ENCODE measurements at regions not wholly inside any gene's neighbourhood (a gene's known extent, or its start where the extent isn't known, plus 50 kb on each side); places are given as distances from the start of the nearest gene placed in this dataset.

- ChIA-PET CTCF (no interaction called here), RAD21 (ENCODE audit: low non-redundant PET in 1 of 2, low total read pairs in 2 of 2, uncharacterized antibody in 2 of 2, unreplicated experiment in 2 of 2) (no interaction called here), POLR2A (no interaction called here)
- no peak overlapping the region for H3K4me2 ChIP-seq (ENCODE audit: low read length)
- no peak overlapping the region for H3K4me3 ChIP-seq (replicated peaks in 1 of 2; ENCODE audit: low read depth in 1 of 2, low read length in 2 of 2)
- H3K4me1 ChIP-seq (ENCODE audit: control insufficient read depth in 1 of 2, insufficient read depth in 2 of 2, low read length in 2 of 2) = no peaks in the 10 kb centered on the region
- H3K27ac ChIP-seq (ENCODE audit: low read depth, low read length) = no peak overlapping the region
- no peaks in the 10 kb centered on the region for H3K79me2 ChIP-seq (ENCODE audit: insufficient read depth, low read length)
- H3K9me2 ChIP-seq (ENCODE audit: insufficient read depth) = no peaks in the 10 kb centered on the region
- no peak overlapping the region for H2AFZ ChIP-seq (ENCODE audit: low read depth, low read length, poor library complexity, severe bottlenecking)
- intact Hi-C loops (cut with micrococcal nuclease) = no loop called here
- H3K9ac ChIP-seq (ENCODE audit: low read length) = no peak overlapping the region
- TF ChIP-seq ZBTB33 (IDR thresholded peaks at IDR 0.05; ENCODE audit: extremely low read depth, insufficient replicate concordance, low read length) = no peak
- TF ChIP-seq, protein P1, sequence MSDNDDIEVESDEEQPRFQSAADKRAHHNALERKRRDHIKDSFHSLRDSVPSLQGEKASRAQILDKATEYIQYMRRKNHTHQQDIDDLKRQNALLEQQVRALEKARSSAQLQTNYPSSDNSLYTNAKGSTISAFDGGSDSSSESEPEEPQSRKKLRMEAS (IDR thresholded peaks at IDR 0.05) = no peak
- TF ChIP-seq JUND (IDR thresholded peaks at IDR 0.05) = no peak
- TF ChIP-seq EGR1 (IDR thresholded peaks at IDR 0.05; ENCODE audit: low read depth) = no peak
- TF ChIP-seq RAD21 (IDR thresholded peaks at IDR 0.05; ENCODE audit: low read depth) = no peak
- TF ChIP-seq CBX3 (IDR thresholded peaks at IDR 0.05; ENCODE audit: low read depth) = no peak
- TF ChIP-seq SRF (IDR thresholded peaks at IDR 0.05; ENCODE audit: low read depth) = no peak
- no peak for TF ChIP-seq POLR2AphosphoS5 (IDR thresholded peaks at IDR 0.05; ENCODE audit: low read depth, low read length)
- TF ChIP-seq POLR2A (IDR thresholded peaks at IDR 0.05; ENCODE audit: borderline replicate concordance, extremely low read depth, insufficient read depth, insufficient read length) = no peak
- no peak for TF ChIP-seq SIN3A (IDR thresholded peaks at IDR 0.05; ENCODE audit: low read depth)
- TF ChIP-seq EZH2phosphoT487 (IDR thresholded peaks at IDR 0.05; ENCODE audit: borderline replicate concordance) = no peak
- TF ChIP-seq, protein P2, sequence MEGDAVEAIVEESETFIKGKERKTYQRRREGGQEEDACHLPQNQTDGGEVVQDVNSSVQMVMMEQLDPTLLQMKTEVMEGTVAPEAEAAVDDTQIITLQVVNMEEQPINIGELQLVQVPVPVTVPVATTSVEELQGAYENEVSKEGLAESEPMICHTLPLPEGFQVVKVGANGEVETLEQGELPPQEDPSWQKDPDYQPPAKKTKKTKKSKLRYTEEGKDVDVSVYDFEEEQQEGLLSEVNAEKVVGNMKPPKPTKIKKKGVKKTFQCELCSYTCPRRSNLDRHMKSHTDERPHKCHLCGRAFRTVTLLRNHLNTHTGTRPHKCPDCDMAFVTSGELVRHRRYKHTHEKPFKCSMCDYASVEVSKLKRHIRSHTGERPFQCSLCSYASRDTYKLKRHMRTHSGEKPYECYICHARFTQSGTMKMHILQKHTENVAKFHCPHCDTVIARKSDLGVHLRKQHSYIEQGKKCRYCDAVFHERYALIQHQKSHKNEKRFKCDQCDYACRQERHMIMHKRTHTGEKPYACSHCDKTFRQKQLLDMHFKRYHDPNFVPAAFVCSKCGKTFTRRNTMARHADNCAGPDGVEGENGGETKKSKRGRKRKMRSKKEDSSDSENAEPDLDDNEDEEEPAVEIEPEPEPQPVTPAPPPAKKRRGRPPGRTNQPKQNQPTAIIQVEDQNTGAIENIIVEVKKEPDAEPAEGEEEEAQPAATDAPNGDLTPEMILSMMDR (IDR thresholded peaks at IDR 0.05 in 2 of 3, conservative IDR thresholded peaks at IDR 0.05 in 1 of 3; ENCODE audit: borderline replicate concordance in 1 of 3, insufficient read depth in 1 of 3, low read depth in 2 of 3, low read length in 2 of 3) = no peak
- TF ChIP-seq TCF7L2 (IDR thresholded peaks at IDR 0.05; ENCODE audit: borderline replicate concordance, extremely low read depth, insufficient read depth, insufficient read length) = no peak
- TF ChIP-seq EZH2 (IDR thresholded peaks at IDR 0.05) = no peak
- no peaks in the 10 kb centered on the region for H3K9me3 ChIP-seq (ENCODE audit: control insufficient read depth in 1 of 2, insufficient read depth in 1 of 2, low read depth in 1 of 2, low read length in 2 of 2)
- DNase-seq (ENCODE audit: low read depth, low spot score) (no peak), ATAC-seq (no peak)
- H3K36me3 ChIP-seq (ENCODE audit: control insufficient read depth in 1 of 2, insufficient read depth in 2 of 2, low read length in 2 of 2) = no peaks in the 10 kb centered on the region
- H3K27me3 ChIP-seq (ENCODE audit: insufficient read depth, low read length) = no peaks in the 10 kb centered on the region
- no TSS peak for BruUV-seq (replicated peaks)
- H4K20me1 ChIP-seq (ENCODE audit: insufficient read depth) = no peaks in the 10 kb centered on the region
Observed at GRCh38 chr12:24750263-24750662, 198.6 kb downstream of the BCAT1 start.

Data from HCT116 (cell line).